GM19328 (cell line): ENCODE measurements at regions not wholly inside any gene's neighbourhood (a gene's known extent, or its start where the extent isn't known, plus 50 kb on each side); places are given as distances from the start of the nearest gene placed in this dataset.
"Not testable (repeated sequence)": the region's sequence is repeated elsewhere in the genome, so short reads cannot be mapped to it uniquely, and the experiment has no call there.

Source experiments
- ATAC-seq: cut with Tn5 transposase; IDR thresholded peaks from one replicate; pipeline ENCODE4 v1.9.1; 2021; ENCODE audit warnings: mild to moderate bottlenecking, moderate library complexity; ENCODE audit not compliant: unreplicated experiment

- ATAC-seq = no peak
Measured at GRCh38 chr13:97719736-97720135, 233.7 kb upstream of the IPO5 start.

GRCh38 chr13:97720896-97721295 lies 232.6 kb upstream of the IPO5 start:
- no peak for ATAC-seq

GRCh38 chr13:97723655-97724054 lies 229.8 kb upstream of the IPO5 start:
- ATAC-seq = no peak

- ATAC-seq = no peak
Measured at GRCh38 chr13:97724450-97724849, 229.0 kb upstream of the IPO5 start.

- no peak for ATAC-seq
Measured at GRCh38 chr13:97726664-97727280, 226.7 kb upstream of the IPO5 start.

GRCh38 chr13:97727991-97728390 lies 225.5 kb upstream of the IPO5 start:
- no peak for ATAC-seq

GRCh38 chr13:97736436-97736835 lies 217.0 kb upstream of the IPO5 start:
- no peak for ATAC-seq

- no peak for ATAC-seq
Measured at GRCh38 chr13:97742084-97742483, 211.4 kb upstream of the IPO5 start.

GRCh38 chr13:97743938-97744337 lies 209.5 kb upstream of the IPO5 start:
- no peak for ATAC-seq

GRCh38 chr13:97746649-97747048 lies 206.8 kb upstream of the IPO5 start:
- no peak for ATAC-seq

- ATAC-seq = no peak
Measured at GRCh38 chr13:97749174-97749573, 204.3 kb upstream of the IPO5 start.

- no peak for ATAC-seq
Measured at GRCh38 chr13:97751477-97751876, 202.0 kb upstream of the IPO5 start.

GRCh38 chr13:97752961-97753668 lies 200.4 kb upstream of the IPO5 start:
- ATAC-seq = no peak

GRCh38 chr13:97753942-97754670 lies 199.4 kb upstream of the IPO5 start:
- no peak for ATAC-seq

- no peak for ATAC-seq
Measured at GRCh38 chr13:97757807-97758206, 195.7 kb upstream of the IPO5 start.

GRCh38 chr13:97758317-97758716 lies 195.2 kb upstream of the IPO5 start:
- ATAC-seq = no peak

- no peak for ATAC-seq
Measured at GRCh38 chr13:97761796-97762540, 191.5 kb upstream of the IPO5 start.

- ATAC-seq = no peak
Measured at GRCh38 chr13:97766749-97767148, 186.7 kb upstream of the IPO5 start.

GRCh38 chr13:97768134-97768533 lies 185.3 kb upstream of the IPO5 start:
- ATAC-seq = no peak

GRCh38 chr13:97770231-97770630 lies 183.2 kb upstream of the IPO5 start:
- not testable (repeated sequence) for ATAC-seq

- ATAC-seq = not testable (repeated sequence)
Measured at GRCh38 chr13:97772466-97772865, 181.0 kb upstream of the IPO5 start.
